H1 (cell line): ENCODE measurements at regions not wholly inside any gene's neighbourhood (a gene's known extent, or its start where the extent isn't known, plus 50 kb on each side); places are given as distances from the start of the nearest gene placed in this dataset.

ENCODE experiments used
- CTCF ChIA-PET: fragments of 300-600 bp; sonication (Branson Sonifier 250); formaldehyde crosslinking; loops from one replicate; lab custom pipeline; 2021; ENCODE audit not compliant: partially characterized antibody; lab: Charles Lee
- POLR2A ChIA-PET: fragments of 300-600 bp; sonication (Branson Sonifier 250); formaldehyde crosslinking; loops from one replicate; lab custom pipeline; 2021; ENCODE audit warnings: inconsistent platforms; ENCODE audit not compliant: partially characterized antibody; lab: Charles Lee
- DNase-seq, 2 experiments: peaks; one replicate each; pipeline versions ENCODE4 v3.0.0 to v3.0.0-alpha.2; 2010 to 2022; ENCODE audit warnings: low spot score in 2 of 2, low read depth in 1 of 2, mixed read lengths in 1 of 2
- FAIRE-seq: peaks from 2 replicates; lab custom pipeline; 2011; peaks lifted over from hg19 to GRCh38; lab: Jason Lieb, UNC
- H2AFZ ChIP-seq: 2 replicates; pipeline ENCODE4 v1.8.1; 2012; ENCODE audit warnings: low read length, inconsistent platforms
- H2AK5ac ChIP-seq: 2 replicates; pipeline ENCODE4 v1.6.1; 2013; ENCODE audit warnings: low read depth, low read length
- H2BK120ac ChIP-seq: replicated peaks from 2 replicates; pipeline ENCODE3; 2013; ENCODE audit warnings: low read depth, low read length, inconsistent platforms
- H2BK12ac ChIP-seq: 2 replicates; pipeline ENCODE4 v1.6.1; 2013; ENCODE audit warnings: low read depth, low read length
- H2BK15ac ChIP-seq: 2 replicates; pipeline ENCODE4 v1.6.1; 2013; ENCODE audit warnings: low read length
- H2BK20ac ChIP-seq: 2 replicates; pipeline ENCODE4 v1.6.1; 2013; ENCODE audit warnings: low read length
- H2BK5ac ChIP-seq: 2 replicates; pipeline ENCODE4 v1.6.1; 2013; ENCODE audit warnings: low read depth, low read length
- H3K14ac ChIP-seq: 2 replicates; pipeline ENCODE4 v1.6.1; 2013; ENCODE audit warnings: inconsistent platforms; ENCODE audit not compliant: insufficient read length
- H3K18ac ChIP-seq: 2 replicates; pipeline ENCODE4 v1.6.1; 2013; ENCODE audit warnings: low read length; ENCODE audit errors: extremely low read depth
- H3K23ac ChIP-seq: 2 replicates; pipeline ENCODE4 v1.6.1; 2013; ENCODE audit warnings: inconsistent platforms; ENCODE audit not compliant: insufficient read length
- H3K23me2 ChIP-seq: 2 replicates; pipeline ENCODE4 v1.6.1; 2013; ENCODE audit warnings: low read depth, low read length
- H3K27ac ChIP-seq: 2 replicates; pipeline ENCODE4 v1.6.1; 2011; ENCODE audit warnings: low read depth, low read length, inconsistent platforms
- H3K27me3 ChIP-seq, 4 experiments: replicated peaks in 1 of 4; 1 replicate in 1 of 4; 2 replicates in 3 of 4; pipeline versions ENCODE4 v1.6.1 to v1.8.1; 2011 to 2013; ENCODE audit warnings: low read length in 3 of 4, mild to moderate bottlenecking in 3 of 4, inconsistent platforms in 2 of 4, mixed read lengths in 2 of 4, moderate library complexity in 1 of 4; ENCODE audit not compliant: control insufficient read depth in 3 of 4, insufficient read depth in 3 of 4; ENCODE audit errors: extremely low read depth in 1 of 4
- H3K36me3 ChIP-seq, 4 experiments: 2 replicates each; pipeline versions ENCODE4 v1.6.1 to v1.8.1; 2011 to 2013; ENCODE audit warnings: mild to moderate bottlenecking in 4 of 4, low read length in 3 of 4, moderate library complexity in 2 of 4, control low read depth in 1 of 4, inconsistent platforms in 1 of 4; ENCODE audit not compliant: insufficient read depth in 4 of 4, control insufficient read depth in 2 of 4
- H3K4ac ChIP-seq: replicated peaks from 2 replicates; pipeline ENCODE3; 2013; ENCODE audit warnings: low read length, low read depth, mixed read lengths, inconsistent platforms; ENCODE audit not compliant: insufficient read length
- H3K4me1 ChIP-seq, 4 experiments: replicated peaks in 1 of 4; 1 replicate in 1 of 4; 2 replicates in 3 of 4; pipeline versions ENCODE4 v1.6.1 to v1.8.1; 2011 to 2013; ENCODE audit warnings: low read length in 3 of 4, inconsistent platforms in 2 of 4, mixed read lengths in 1 of 4; ENCODE audit not compliant: insufficient read depth in 4 of 4, control insufficient read depth in 3 of 4
- H3K4me2 ChIP-seq, 2 experiments: 2 replicates each; pipeline versions ENCODE4 v1.6.1 to v1.8.1; 2011 to 2013; ENCODE audit warnings: low read depth in 2 of 2, low read length in 2 of 2, control low read depth in 1 of 2, inconsistent platforms in 1 of 2, mild to moderate bottlenecking in 1 of 2; ENCODE audit not compliant: insufficient read depth in 1 of 2
- H3K4me3 ChIP-seq, 4 experiments: fragments of 200-600, 300-600 bp in 1 of 4; sonication (generic), shearing (Covaris generic), sonication (Bioruptor Twin) in 1 of 4; 2 replicates each; pipeline versions ENCODE4 v1.5.1 to v1.8.1; 2011 to 2016; ENCODE audit warnings: low read length in 4 of 4, low read depth in 3 of 4, control low read depth in 2 of 4, inconsistent platforms in 2 of 4, mild to moderate bottlenecking in 2 of 4, mixed read lengths in 1 of 4, moderate library complexity in 1 of 4; ENCODE audit not compliant: insufficient read depth in 2 of 4; ENCODE audit errors: extremely low read depth in 1 of 4
- H3K56ac ChIP-seq: replicated peaks from 2 replicates; pipeline ENCODE3; 2013; ENCODE audit warnings: low read depth, mild to moderate bottlenecking, mixed read lengths, low read length, inconsistent platforms; ENCODE audit not compliant: insufficient read length
- H3K79me1 ChIP-seq: 2 replicates; pipeline ENCODE4 v1.6.1; 2013; ENCODE audit warnings: low read depth, low read length, control low read depth
- H3K79me2 ChIP-seq, 2 experiments: 2 replicates each; pipeline versions ENCODE4 v1.6.1 to v1.8.1; 2012 to 2013; ENCODE audit warnings: low read length in 2 of 2, mild to moderate bottlenecking in 2 of 2, inconsistent platforms in 1 of 2; ENCODE audit not compliant: insufficient read depth in 2 of 2, control insufficient read depth in 1 of 2
- H3K9ac ChIP-seq, 4 experiments: replicated peaks in 1 of 4; 1 replicate in 1 of 4; 2 replicates in 3 of 4; pipeline versions ENCODE4 v1.6.1 to v1.8.1; 2011 to 2013; ENCODE audit warnings: low read depth in 3 of 4, low read length in 3 of 4, control low read depth in 2 of 4, mild to moderate bottlenecking in 2 of 4, moderate library complexity in 2 of 4, inconsistent platforms in 1 of 4; ENCODE audit errors: extremely low read depth in 1 of 4
- H3K9me3 ChIP-seq, 2 experiments: 2 replicates each; pipeline versions ENCODE4 v1.6.1 to v1.8.1; 2012 to 2013; ENCODE audit warnings: mild to moderate bottlenecking in 2 of 2, moderate library complexity in 2 of 2, control low read depth in 1 of 2, inconsistent platforms in 1 of 2, low read depth in 1 of 2, low read length in 1 of 2, mixed read lengths in 1 of 2; ENCODE audit not compliant: insufficient read depth in 2 of 2
- H4K20me1 ChIP-seq, 2 experiments: replicated peaks in 1 of 2; 2 replicates each; pipeline versions ENCODE3 to v1.8.1; 2011 to 2013; ENCODE audit warnings: inconsistent platforms in 2 of 2, low read length in 2 of 2, mild to moderate bottlenecking in 1 of 2; ENCODE audit not compliant: insufficient read depth in 2 of 2, control insufficient read depth in 1 of 2
- H4K5ac ChIP-seq: 2 replicates; pipeline ENCODE4 v1.6.1; 2013; ENCODE audit warnings: low read length, low read depth, mixed read lengths, inconsistent platforms; ENCODE audit not compliant: insufficient read length
- H4K8ac ChIP-seq: 2 replicates; pipeline ENCODE4 v1.8.0; 2013; ENCODE audit warnings: mild to moderate bottlenecking, moderate library complexity, low read length, inconsistent platforms; ENCODE audit not compliant: insufficient read depth; ENCODE audit errors: extremely low read depth
- H4K91ac ChIP-seq: replicated peaks from 2 replicates; pipeline ENCODE3; 2013; ENCODE audit warnings: low read length, mixed read lengths, inconsistent platforms; ENCODE audit not compliant: insufficient read length
- WGBS, 2 experiments: shearing (Covaris generic) in 1 of 2; methylation state at CpG; one replicate each; pipeline versions ENCODE4 v1.1.6 to v1.1.7; 2013 to 2015; ENCODE audit warnings: low lambda C conversion rate in 2 of 2, mixed read lengths in 2 of 2, inconsistent platforms in 1 of 2, low coverage in 1 of 2, missing lambda C conversion rate in 1 of 2; ENCODE audit not compliant: insufficient replicate concordance in 2 of 2, insufficient coverage in 1 of 2, insufficient read length in 1 of 2; ENCODE audit errors: extremely low coverage in 1 of 2, missing lambda C conversion rate in 1 of 2; 5-methylcytosine and 5-hydroxymethylcytosine counted together
- TF ChIP-seq, protein P1 (sequence below), 3 experiments: IDR thresholded peaks; 1 replicate in 2 of 3; 2 replicates in 1 of 3; pipeline versions ENCODE4 v1.5.1 to v1.6.1; 2011; ENCODE audit warnings: low read length in 3 of 3, mild to moderate bottlenecking in 3 of 3, inconsistent platforms in 2 of 3, low read depth in 1 of 3, moderate library complexity in 1 of 3; ENCODE audit not compliant: insufficient read depth in 1 of 3; ENCODE audit errors: control extremely low read depth in 1 of 3

DNA sequence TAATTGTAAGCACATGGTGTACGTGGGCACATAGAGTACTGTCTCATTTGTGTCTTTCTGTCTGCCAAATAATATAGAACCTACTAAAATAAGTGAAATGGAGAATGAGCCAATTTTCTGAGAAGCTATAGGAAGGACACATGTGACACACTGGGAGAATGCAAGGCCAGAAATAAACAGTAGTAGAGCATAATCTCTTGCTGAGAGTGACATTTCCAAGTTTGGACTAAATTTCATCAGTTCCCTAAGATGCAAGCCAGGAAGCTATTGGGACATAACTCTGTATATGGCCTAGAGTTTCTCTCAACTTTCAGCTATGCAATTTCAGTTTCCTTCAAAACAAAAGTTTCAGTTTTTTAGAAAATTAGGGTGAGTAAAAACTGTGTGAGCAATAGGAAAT lies 638.7 kb downstream of the PCDH18 start:
- Histone ChIP-seq H4K20me1 (no peaks in the 10 kb centered on the region), H3K23me2 (no peaks in the 10 kb centered on the region), H2BK120ac (no peak overlapping the region), H2AFZ (no peak overlapping the region), H2BK5ac (no peak overlapping the region), H2BK15ac (no peak overlapping the region), H3K79me2 (no peaks in the 10 kb centered on the region), H2AK5ac (no peak overlapping the region)
- FAIRE-seq (no peak), DNase-seq (no peak)
- WGBS, 2 experiments, result 93% methylated on average over 1 of the region's 1 CpG; no CpG with 5 or more reads in 1 of the 2 experiments
- TF ChIP-seq, protein P1, sequence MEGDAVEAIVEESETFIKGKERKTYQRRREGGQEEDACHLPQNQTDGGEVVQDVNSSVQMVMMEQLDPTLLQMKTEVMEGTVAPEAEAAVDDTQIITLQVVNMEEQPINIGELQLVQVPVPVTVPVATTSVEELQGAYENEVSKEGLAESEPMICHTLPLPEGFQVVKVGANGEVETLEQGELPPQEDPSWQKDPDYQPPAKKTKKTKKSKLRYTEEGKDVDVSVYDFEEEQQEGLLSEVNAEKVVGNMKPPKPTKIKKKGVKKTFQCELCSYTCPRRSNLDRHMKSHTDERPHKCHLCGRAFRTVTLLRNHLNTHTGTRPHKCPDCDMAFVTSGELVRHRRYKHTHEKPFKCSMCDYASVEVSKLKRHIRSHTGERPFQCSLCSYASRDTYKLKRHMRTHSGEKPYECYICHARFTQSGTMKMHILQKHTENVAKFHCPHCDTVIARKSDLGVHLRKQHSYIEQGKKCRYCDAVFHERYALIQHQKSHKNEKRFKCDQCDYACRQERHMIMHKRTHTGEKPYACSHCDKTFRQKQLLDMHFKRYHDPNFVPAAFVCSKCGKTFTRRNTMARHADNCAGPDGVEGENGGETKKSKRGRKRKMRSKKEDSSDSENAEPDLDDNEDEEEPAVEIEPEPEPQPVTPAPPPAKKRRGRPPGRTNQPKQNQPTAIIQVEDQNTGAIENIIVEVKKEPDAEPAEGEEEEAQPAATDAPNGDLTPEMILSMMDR (IDR thresholded peaks at IDR 0.05; ENCODE audit: control extremely low read depth in 1 of 3, insufficient read depth in 1 of 3, low read depth in 1 of 3, low read length in 3 of 3), result no peak
- TF ChIP-seq, all 59 proteins: peak for 0
- CTCF ChIA-PET, result interaction anchor here (0.6 kb wide), 1 partner anchor 482 kb away, joined by 5 read pairs; no protein-coding TSS in a partner anchor
- H4K8ac ChIP-seq, result no peak overlapping the region
- H3K4me1 ChIP-seq, result no peaks in the 10 kb centered on the region
- POLR2A ChIA-PET, result no interaction called here
- no peak overlapping the region for H3K18ac ChIP-seq
- H3K79me1 ChIP-seq, result no peaks in the 10 kb centered on the region
- H3K23ac ChIP-seq, result no peak overlapping the region
- H4K5ac ChIP-seq, result no peak overlapping the region
- no peak overlapping the region for H3K4me3 ChIP-seq
- H3K56ac ChIP-seq, result no peak overlapping the region
- H3K27ac ChIP-seq, result no peak overlapping the region
- no peak overlapping the region for H2BK20ac ChIP-seq
- no peaks in the 10 kb centered on the region for H3K36me3 ChIP-seq
- H3K4ac ChIP-seq, result no peak overlapping the region
- no peaks in the 10 kb centered on the region for H3K27me3 ChIP-seq
- no peaks in the 10 kb centered on the region for H3K9me3 ChIP-seq
- H3K9ac ChIP-seq, result no peak overlapping the region
- H3K14ac ChIP-seq, result no peak overlapping the region
- H3K4me2 ChIP-seq, result no peak overlapping the region
- H2BK12ac ChIP-seq, result no peak overlapping the region
- no peak overlapping the region for H4K91ac ChIP-seq
